ENCODE measurements at regions not wholly inside any gene's neighbourhood (a gene's known extent, or its start where the extent isn't known, plus 50 kb on each side); places are given as distances from the start of the nearest gene placed in this dataset.

DNA sequence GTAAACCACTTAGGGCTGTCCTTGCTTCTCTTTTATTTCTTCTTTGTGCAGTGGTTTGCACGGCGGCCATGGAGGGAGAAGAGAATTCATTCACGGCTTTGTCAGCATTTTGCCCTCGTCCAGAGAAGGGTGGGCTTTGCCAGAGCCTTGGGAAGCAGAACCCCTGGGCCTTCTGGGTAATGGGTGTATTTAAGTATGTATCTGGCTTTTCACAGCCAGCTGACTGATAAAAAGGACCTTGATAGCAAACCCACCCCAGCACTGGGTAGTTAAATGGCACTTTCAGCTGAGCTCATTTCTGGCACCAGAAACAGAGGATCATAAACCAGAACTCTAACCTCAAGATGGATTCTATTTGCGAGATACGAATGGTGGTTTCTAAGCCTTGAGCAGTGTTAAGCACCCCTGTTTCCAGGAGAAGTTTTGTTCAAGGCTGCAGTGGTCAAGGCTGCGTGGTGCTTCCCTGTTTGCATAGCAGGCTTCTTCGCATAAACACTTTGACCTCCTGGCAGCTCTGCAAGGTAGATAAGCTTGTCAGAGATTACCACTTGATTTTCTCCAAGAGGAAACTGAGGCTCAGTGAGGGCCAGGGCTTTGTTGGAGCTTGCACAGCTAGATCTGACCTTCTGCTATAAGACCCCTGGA is 441.6 kb upstream of the KLF4 start:
- no peak for DNase-seq

- no peak for DNase-seq
Measured at GRCh38 chr9:107929443-107929842, 439.9 kb upstream of the KLF4 start.

DNA sequence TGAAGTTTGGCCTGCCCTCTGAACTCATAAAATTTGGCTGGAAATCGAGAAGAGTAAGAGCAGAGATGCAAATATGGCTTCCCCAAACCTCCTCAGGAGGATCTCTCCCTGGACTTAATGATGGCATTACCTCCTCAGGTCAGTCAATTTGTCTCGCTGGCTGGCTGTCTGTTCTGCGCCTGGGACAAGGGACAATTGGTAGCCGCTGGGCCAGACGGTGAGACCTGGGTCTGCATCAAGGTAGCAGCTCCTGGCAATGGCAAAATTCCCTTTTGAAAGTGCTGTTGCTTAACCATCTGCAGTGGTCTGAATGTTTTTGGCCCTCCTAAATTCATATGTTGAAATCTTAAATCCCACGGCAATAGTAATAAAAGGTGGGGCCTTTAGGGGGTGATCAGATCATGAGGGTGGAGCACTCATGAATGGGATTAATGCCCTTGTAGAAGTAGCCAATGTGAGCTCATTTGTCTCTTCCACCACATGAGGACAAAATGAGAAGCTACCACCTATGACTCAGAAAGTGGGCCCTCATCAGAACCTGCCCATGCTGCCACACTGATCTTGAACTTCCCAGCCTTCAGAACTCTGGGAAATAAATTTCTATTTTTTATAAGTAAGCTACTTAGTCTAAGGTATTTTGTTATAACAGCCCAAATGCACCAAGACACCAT is 439.3 kb upstream of the KLF4 start:
- DNase-seq, result no peak

GRCh38 chr9:107927276-107927675 is 437.7 kb upstream of the KLF4 start:
- DNase-seq, result no peak

DNA sequence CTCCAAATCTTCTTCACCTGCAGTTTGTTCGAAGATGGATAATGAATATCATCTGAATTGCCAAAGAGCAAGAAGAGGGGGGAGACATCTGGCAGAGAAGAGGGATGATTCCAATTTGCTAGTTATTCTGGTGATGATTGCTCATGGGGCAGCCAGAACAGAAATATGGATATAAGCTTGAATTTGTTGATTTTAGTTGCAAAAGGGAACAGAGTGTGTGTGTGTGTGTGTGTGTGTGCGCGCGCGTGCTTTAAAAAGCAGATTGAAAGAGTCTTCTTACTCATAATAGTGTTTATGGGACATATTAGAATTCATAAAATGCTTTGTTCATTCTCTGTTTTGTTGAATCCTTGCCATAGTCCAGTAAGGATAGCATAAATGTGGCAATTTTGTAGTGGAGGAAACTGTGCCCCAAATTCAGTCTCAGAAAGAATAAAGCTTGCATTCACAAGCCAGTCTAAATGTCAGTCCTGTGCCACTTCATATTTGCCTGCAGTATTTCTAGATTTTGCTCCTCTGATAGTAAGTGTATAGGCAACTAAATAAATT is 436.3 kb upstream of the KLF4 start:
- no peak for DNase-seq

DNA sequence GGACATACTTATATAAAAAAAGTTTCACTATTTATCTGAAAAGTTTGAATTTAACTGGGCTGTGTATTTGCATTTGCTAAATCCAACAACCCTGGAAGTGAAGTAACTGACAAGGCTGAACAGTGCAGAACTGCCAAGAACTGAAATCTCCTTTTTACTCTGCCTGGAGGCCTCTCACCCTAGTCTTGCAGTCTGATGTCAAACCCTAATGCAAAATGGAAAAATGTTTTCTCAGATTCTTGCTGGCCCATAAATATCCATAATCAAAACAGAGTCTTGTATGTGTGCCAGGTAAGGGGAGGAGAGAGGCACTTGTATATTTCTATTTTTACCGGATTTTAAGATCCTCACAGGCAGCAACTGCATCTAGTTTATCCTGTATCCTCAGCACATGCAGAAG is 432.7 kb upstream of the KLF4 start:
- DNase-seq, result no peak

DNA sequence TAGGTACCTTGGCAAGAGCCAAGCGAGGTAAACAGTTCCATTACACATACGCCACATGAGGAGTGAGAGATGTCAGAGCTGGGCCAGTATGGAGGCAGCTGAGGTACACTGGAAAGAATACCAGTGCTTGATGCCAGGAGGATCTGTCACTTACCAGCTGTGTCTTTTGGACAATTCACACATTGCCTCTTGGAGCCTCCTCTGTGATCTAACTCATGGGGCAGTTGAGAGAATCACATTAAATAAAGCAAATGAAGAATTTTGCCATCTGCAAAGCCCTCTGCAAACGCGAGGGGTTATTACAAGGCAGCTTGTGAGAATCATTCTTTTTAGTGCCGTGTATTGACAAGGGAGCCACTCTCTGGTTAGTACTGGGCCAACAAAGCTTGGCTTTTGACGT is 429.7 kb upstream of the KLF4 start:
- DNase-seq, result no peak

GRCh38 chr9:107918749-107919148 is 429.2 kb upstream of the KLF4 start:
- DNase-seq, result no peak

DNA sequence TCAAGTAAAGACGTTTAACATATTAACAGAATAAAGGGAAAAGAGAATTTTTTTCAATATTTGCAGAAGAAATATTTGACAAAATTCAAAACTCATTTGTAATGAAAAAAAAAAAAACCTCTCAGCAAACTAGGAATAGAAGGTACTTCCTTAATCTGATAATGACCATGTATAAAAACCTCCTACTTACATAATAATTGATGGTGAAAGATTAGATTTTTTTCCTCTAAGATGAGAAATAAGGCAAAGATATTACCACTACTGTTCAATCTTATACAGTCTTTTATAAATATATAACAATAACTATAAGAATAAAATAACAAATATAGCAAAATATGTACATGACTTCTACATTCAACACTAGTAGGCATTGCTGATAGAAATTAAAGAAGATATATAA is 424.6 kb upstream of the KLF4 start:
- no peak for DNase-seq

GRCh38 chr9:107907715-107908114 is 418.1 kb upstream of the KLF4 start:
- DNase-seq, result no peak

DNA sequence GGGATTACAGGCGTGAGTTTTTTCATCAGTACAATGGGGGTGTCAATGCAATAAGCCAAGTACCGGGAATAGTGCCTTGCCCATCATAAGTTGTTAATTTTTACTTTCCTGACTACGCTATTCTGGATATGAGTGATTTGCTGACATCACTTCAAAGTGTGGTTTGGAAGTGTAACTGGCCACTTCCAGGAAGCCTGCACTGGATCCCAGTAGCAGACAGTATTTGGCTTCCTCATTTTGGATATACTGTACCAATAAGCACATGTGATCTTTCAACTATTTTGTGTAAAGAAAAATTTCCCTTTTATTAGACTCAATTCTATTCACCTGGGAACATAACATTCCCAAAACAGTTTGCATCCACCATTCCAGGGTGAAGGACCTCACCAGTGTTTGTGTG is 417.7 kb upstream of the KLF4 start:
- DNase-seq, result no peak

DNA sequence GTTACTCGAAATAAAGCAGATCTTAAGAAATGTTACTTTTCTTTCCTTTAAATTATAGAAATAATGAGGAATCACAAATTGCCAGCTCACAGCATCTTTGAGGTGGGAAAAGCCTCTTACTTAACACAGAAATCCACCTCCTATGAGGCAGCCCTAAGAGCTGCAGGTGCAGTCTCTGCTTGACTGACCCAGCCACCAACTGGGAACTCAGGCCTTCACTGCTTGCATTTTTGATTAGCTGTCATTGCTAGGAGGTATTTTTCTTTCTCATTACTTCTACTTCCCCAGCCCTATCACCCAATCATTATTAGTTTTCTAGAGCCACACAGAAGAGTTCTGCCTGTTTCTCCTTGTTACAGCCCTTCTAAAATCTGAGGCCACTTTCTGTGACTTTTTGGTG is 416.5 kb upstream of the KLF4 start:
- DNase-seq, result no peak

DNA sequence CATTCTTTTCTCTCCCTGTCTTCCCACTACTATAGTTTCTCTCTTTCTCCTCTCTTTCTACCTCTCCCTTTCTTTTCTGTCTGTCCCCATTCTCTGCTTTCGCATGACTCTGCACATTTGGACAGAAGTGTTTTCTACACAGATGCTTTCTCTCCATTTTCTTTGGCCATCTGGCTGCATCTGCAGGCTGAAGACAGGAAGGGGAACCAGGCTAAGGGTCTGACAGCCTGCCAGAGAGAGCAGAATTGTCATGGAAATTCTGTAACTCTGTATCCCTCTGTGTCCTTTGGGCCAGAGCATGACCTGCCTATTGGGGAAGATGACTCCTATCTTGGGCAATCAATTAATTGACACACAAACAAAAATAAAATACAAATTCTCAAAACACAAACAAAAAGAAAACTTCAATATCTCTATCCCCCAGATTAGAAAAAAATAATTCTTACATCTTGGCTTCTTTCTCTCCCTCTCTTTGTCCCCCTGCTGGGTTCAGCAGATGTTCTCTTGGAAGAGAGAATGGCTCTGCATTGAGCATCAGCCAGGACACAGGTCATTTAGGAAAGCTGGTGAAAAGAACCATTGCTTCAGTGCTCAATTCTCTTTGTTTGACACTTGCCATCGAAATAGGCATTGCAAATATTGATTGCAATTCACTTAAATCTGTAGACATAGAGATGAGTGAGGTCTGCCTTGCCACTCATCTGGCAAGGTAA is 415.9 kb upstream of the KLF4 start:
- DNase-seq, result no peak

DNA sequence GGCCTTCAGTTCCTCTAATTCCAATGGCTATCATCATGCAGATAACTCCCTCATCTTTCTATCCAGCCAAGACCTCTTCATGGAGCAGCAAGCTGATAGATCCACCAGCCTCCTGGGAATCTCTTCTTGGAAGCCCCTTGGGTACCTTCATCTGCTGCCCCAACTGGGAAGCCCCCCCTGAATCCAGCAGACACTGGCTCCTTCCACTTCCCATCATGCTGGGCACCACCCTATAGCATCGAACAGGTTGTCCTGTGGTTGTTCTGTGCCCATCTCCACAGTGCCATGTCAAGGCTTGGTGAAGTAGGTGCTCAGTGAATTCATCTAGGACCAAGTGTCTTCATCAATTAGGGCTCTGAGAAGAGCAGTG is 410.4 kb upstream of the KLF4 start:
- no peak for DNase-seq

- DNase-seq, result no peak
Measured at GRCh38 chr9:107898761-107899160, 409.2 kb upstream of the KLF4 start.

DNA sequence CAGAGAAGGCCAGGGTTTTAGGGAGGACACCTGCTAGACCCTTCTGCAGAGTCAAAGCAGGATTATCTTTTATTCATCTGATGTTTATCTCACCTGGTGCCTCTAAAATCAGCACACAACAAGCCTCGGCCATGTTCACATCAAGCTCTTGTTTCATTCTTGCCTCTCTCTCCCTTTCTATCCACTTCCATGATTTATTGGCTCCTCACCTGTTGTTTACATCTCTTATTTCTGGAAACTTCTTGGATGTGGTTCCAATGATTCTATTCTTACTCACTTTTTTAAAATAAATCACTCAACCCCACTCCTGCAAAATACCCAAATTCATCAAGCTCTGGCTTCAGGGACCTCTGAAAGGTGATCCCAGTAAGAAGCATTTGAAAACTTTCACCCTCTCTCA is 407.0 kb upstream of the KLF4 start:
- no peak for DNase-seq

DNA sequence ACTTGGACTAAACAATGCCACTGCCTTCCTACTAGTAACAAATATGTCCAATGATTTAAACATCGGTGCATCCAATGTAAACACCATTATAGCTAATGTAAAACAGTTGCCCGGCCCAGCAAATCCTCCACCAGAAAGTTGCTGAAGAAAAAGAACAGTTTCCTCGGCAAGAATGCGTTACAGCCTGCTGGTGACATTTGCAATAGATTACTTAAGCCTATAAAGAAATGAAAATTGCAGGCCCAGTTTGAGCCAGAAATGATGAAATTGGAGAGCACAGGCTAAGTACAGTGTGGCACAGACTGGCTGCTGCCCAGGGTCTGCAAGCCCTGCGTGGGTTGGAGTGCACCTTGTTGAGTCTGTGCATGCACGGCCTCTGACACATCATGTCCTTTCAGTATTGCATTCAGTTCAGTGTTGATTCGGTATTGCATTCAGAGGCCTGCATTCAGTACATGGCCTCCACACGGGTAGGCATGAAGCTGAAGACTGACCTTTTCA is 406.0 kb upstream of the KLF4 start:
- no peak for DNase-seq

GRCh38 chr9:107894572-107895261 is 405.1 kb upstream of the KLF4 start:
- DNase-seq, result no peak

GRCh38 chr9:107890921-107891465 is 401.4 kb upstream of the KLF4 start:
- DNase-seq, result no peak

DNA sequence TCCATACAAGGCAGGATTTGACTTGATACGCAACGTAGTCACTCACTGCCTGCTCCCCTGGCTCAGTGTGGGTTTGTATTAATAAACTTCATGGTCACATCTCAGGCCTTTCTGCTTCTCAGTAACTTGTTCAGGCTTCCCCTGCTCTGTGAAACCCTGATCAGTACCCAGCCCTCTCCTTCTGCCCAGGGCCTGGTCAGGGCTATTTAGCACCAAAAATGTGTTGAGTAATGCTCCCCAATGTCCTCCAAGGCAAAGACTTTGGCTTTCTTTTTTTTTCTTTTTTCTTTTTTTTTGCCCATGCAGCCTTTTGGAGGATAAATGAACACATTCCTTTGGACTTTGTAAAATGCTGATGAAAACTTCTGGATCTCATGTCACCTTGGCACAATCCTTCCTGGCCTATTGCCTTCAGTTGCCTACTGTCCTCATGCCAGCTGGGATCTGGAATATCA is 399.2 kb upstream of the KLF4 start:
- DNase-seq, result no peak

- DNase-seq, result no peak
Measured at GRCh38 chr9:107886826-107887225, 397.3 kb upstream of the KLF4 start.

DNA sequence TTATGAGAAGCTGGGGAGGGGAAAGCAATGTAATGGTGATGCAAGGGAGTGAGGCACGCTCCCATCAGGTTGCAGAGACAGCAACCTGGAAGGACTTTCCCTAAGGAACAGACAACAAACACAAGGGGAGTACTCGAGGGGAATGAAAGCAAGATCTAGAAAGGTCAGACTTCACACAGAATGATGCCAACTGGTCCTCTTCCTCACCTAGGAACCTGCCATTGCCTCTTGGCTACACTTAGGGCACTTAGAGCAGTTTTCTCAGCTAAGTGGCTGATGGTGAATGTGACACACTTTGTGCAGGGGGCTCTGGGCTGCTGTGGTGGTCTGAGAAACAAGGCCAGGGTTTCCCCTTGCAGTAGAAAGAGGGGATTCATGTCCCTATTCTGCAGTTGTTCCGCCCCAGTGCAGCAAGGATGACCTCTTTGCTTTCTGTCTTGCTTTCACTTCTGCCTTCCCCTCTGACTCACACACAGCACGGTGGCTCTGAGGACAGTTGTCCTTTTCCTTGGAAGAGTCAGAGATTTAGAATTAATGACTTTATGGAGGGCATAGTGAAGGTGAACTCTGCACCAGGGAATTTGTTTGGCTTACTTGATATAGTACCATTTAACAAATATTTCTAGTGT is 394.0 kb upstream of the KLF4 start:
- no peak for DNase-seq

All from activated CD4-positive, alpha-beta T cell treated with anti-CD3 and anti-CD28 coated beads, Interleukin-2, amount 50 U/mL, for 16 hours (primary cell).